Mammary epithelial cell (primary cell): ENCODE measurements at regions not wholly inside any gene's neighbourhood (a gene's known extent, or its start where the extent isn't known, plus 50 kb on each side); places are given as distances from the start of the nearest gene placed in this dataset.

Source experiments
- EZH2 ChIP-seq: IDR thresholded peaks from 2 replicates; pipeline ENCODE4 v1.6.1; 2012; ENCODE audit warnings: low read length, inconsistent platforms, borderline replicate concordance
- TF ChIP-seq, protein P1 (sequence below), 2 donors: IDR thresholded peaks in 1 of 2; conservative IDR thresholded peaks in 1 of 2; 2 replicates each; pipeline ENCODE4 v1.5.1; 2011 to 2012; ENCODE audit warnings: inconsistent platforms in 2 of 2, low read length in 2 of 2, mild to moderate bottlenecking in 2 of 2, control low read depth in 1 of 2, low read depth in 1 of 2; ENCODE audit not compliant: insufficient read depth in 1 of 2; ENCODE audit errors: extremely low read depth in 1 of 2

DNA sequence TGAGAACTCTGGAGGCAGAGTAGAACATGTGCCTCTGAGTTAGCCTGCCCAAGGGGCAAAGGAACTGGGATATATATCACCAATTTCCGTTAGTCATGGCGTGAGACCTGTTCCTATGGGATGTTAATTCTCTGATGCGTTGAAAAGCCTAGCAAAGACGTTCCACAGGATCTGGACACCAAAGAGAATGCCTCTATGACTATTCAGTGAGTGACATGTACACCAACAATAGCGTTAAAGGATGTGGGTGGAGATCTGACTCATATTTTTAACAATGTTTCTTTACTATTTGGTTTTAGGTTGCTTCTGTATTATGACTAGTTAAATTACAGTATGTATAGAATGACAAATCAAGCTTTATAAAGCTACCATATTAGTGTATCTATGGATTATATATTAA is 320.9 kb upstream of the MC4R start:
- TF ChIP-seq, protein P1, sequence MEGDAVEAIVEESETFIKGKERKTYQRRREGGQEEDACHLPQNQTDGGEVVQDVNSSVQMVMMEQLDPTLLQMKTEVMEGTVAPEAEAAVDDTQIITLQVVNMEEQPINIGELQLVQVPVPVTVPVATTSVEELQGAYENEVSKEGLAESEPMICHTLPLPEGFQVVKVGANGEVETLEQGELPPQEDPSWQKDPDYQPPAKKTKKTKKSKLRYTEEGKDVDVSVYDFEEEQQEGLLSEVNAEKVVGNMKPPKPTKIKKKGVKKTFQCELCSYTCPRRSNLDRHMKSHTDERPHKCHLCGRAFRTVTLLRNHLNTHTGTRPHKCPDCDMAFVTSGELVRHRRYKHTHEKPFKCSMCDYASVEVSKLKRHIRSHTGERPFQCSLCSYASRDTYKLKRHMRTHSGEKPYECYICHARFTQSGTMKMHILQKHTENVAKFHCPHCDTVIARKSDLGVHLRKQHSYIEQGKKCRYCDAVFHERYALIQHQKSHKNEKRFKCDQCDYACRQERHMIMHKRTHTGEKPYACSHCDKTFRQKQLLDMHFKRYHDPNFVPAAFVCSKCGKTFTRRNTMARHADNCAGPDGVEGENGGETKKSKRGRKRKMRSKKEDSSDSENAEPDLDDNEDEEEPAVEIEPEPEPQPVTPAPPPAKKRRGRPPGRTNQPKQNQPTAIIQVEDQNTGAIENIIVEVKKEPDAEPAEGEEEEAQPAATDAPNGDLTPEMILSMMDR (conservative IDR thresholded peaks at IDR 0.05 in 1 of 2, IDR thresholded peaks at IDR 0.05 in 1 of 2; ENCODE audit: extremely low read depth in 1 of 2, insufficient read depth in 1 of 2, low read depth in 1 of 2, low read length in 2 of 2): no peak
- TF ChIP-seq EZH2: no peak
